ENCODE measurements at regions not wholly inside any gene's neighbourhood (a gene's known extent, or its start where the extent isn't known, plus 50 kb on each side); places are given as distances from the start of the nearest gene placed in this dataset.

GRCh38 chr16:73205153-73205886 is 157.4 kb upstream of the ZFHX3 start (continued):
- no peak for TF ChIP-seq ZBTB33 (IDR thresholded peaks at IDR 0.05; ENCODE audit: borderline replicate concordance, low read depth)
- no peak for TF ChIP-seq REST (IDR thresholded peaks at IDR 0.05; ENCODE audit: low read depth, low read length)
- no peak for TF ChIP-seq RFX5 (IDR thresholded peaks at IDR 0.05; ENCODE audit: low read length)
- TF ChIP-seq MEF2A (IDR thresholded peaks at IDR 0.05; ENCODE audit: borderline replicate concordance, low read depth), result no peak
- no peak for TF ChIP-seq POLR2AphosphoS5 (IDR thresholded peaks at IDR 0.05; ENCODE audit: low read depth, low read length)

- no peak overlapping the region for H3K4me3 ChIP-seq (ENCODE audit: low read depth in 2 of 2, low read length in 1 of 2)
- WGBS (ENCODE audit: low lambda C conversion rate), result 76% methylated on average over 7 of the region's 8 CpGs
- H3K9me3 ChIP-seq, result no peaks in the 10 kb centered on the region
- no peaks in the 10 kb centered on the region for H3K79me2 ChIP-seq (ENCODE audit: insufficient read depth)
- no peak for TF ChIP-seq IRF3 (IDR thresholded peaks at IDR 0.05; ENCODE audit: low read depth, low read length)
- TF ChIP-seq JUND (IDR thresholded peaks at IDR 0.05), result no peak
- H4K20me1 ChIP-seq (ENCODE audit: insufficient read depth), result no peaks in the 10 kb centered on the region
- no peak overlapping the region for H3K4me2 ChIP-seq
- H3F3A ChIP-seq (replicated peaks; ENCODE audit: insufficient read depth), result peaks cover 20% of the 10 kb centered on the region
- ChIA-PET CTCF (no interaction called here), POLR2A (no interaction called here)
- no peak for DNase-seq
- H3K4me1 ChIP-seq (ENCODE audit: control insufficient read depth in 1 of 2, insufficient read depth in 2 of 2, low read depth in 1 of 2, low read length in 1 of 2), result peaks cover 6 to 18% of the 10 kb centered on the region in 2 experiments; a peak in 3 of 4 replicates
- no peak overlapping the region for H3K9ac ChIP-seq
- no peaks in the 10 kb centered on the region for H3K36me3 ChIP-seq (replicated peaks in 1 of 2; ENCODE audit: control insufficient read depth in 1 of 2, insufficient read depth in 2 of 2, low read length in 1 of 2)
- no peaks in the 10 kb centered on the region for H3K27me3 ChIP-seq (ENCODE audit: insufficient read depth)
- H3K9me2 ChIP-seq, result no peaks in the 10 kb centered on the region
- H2AFZ ChIP-seq (ENCODE audit: low read depth), result no peak overlapping the region
- H3K27ac ChIP-seq (ENCODE audit: low read depth in 2 of 2, low read length in 1 of 2), result no peak overlapping the region
Observed at GRCh38 chr16:73204359-73205152, 156.6 kb upstream of the ZFHX3 start.

Data from SK-N-SH (cell line).